Smooth muscle cell (in vitro differentiated cells): ENCODE measurements at regions not wholly inside any gene's neighbourhood (a gene's known extent, or its start where the extent isn't known, plus 50 kb on each side); places are given as distances from the start of the nearest gene placed in this dataset.

Source experiments
- DNase-seq: peaks from one replicate; lab custom pipeline; 2025; ENCODE audit not compliant: unreplicated experiment; lab: John Stamatoyannopoulos, UW
- H2AFZ ChIP-seq: fragments of 200-600 bp; sonication (generic); 2 replicates; pipeline ENCODE4 v1.6.0; 2016; ENCODE audit warnings: antibody characterized with exemption, low read depth, mild to moderate bottlenecking
- H3F3A ChIP-seq: fragments of 200-600 bp; sonication (generic); 2 replicates; pipeline ENCODE4 v1.6.0; 2017; ENCODE audit warnings: antibody characterized with exemption, low read depth
- H3K27ac ChIP-seq: fragments of 200-600 bp; sonication (generic); 2 replicates; pipeline ENCODE4 v1.5.1; 2016; ENCODE audit warnings: low read depth, mild to moderate bottlenecking
- H3K27me3 ChIP-seq: fragments of 200-600 bp; sonication (generic); 2 replicates; pipeline ENCODE4 v1.6.1; 2016; ENCODE audit warnings: low read depth, mild to moderate bottlenecking
- H3K36me3 ChIP-seq: fragments of 200-600 bp; sonication (generic); 2 replicates; pipeline ENCODE4 v1.5.1; 2016; ENCODE audit warnings: low read depth
- H3K4me1 ChIP-seq: fragments of 200-600 bp; sonication (generic); 2 replicates; pipeline ENCODE4 v1.5.1; 2016; ENCODE audit warnings: low read depth
- H3K4me2 ChIP-seq: fragments of 200-600 bp; sonication (generic); 2 replicates; pipeline ENCODE4 v1.6.0; 2016; ENCODE audit warnings: mild to moderate bottlenecking
- H3K4me3 ChIP-seq: fragments of 200-600 bp; sonication (generic); 2 replicates; pipeline ENCODE4 v1.5.1; 2016; ENCODE audit warnings: mild to moderate bottlenecking
- H3K79me2 ChIP-seq: fragments of 200-600 bp; sonication (generic); 2 replicates; pipeline ENCODE4 v1.6.0; 2016; ENCODE audit warnings: low read depth, mild to moderate bottlenecking
- H3K9ac ChIP-seq: fragments of 200-600 bp; sonication (generic); 2 replicates; pipeline ENCODE4 v1.6.0; 2016; ENCODE audit warnings: low read depth
- H3K9me3 ChIP-seq: fragments of 200-600 bp; sonication (generic); replicated peaks from 2 replicates; pipeline ENCODE4 v1.5.1; 2016; ENCODE audit warnings: low read depth
- H4K20me1 ChIP-seq: fragments of 200-600 bp; sonication (generic); 2 replicates; pipeline ENCODE4 v1.6.0; 2016; ENCODE audit warnings: low read depth
- CTCF ChIP-seq: fragments of 200-600 bp; sonication (generic); IDR thresholded peaks from 2 replicates; pipeline ENCODE4 v1.5.1; 2017; ENCODE audit warnings: borderline replicate concordance, mild to moderate bottlenecking, antibody characterized with exemption; ENCODE audit not compliant: insufficient read depth, poor library complexity, severe bottlenecking
- WGBS: methylation state at CpG from one replicate; pipeline ENCODE4 v1.1.7; 2016; ENCODE audit warnings: low lambda C conversion rate; 5-methylcytosine and 5-hydroxymethylcytosine counted together

GRCh38 chr6:3597500-3598064 lies 140.7 kb upstream of the SLC22A23 start:
- H3F3A ChIP-seq: no peaks in the 10 kb centered on the region
- no peak overlapping the region for H3K27ac ChIP-seq
- H3K79me2 ChIP-seq: no peaks in the 10 kb centered on the region
- H3K4me2 ChIP-seq: no peak overlapping the region
- no peaks in the 10 kb centered on the region for H3K27me3 ChIP-seq
- peaks cover 4% of the 10 kb centered on the region for H3K36me3 ChIP-seq
- peaks cover 3% of the 10 kb centered on the region for H3K9me3 ChIP-seq
- no peak for TF ChIP-seq CTCF
- H3K9ac ChIP-seq: no peak overlapping the region
- H2AFZ ChIP-seq: no peak overlapping the region
- no peak for DNase-seq
- no peaks in the 10 kb centered on the region for H4K20me1 ChIP-seq
- WGBS: 89% methylated on average over 4 of the region's 4 CpGs
- H3K4me3 ChIP-seq: no peak overlapping the region
- no peaks in the 10 kb centered on the region for H3K4me1 ChIP-seq

GRCh38 chr6:3596766-3597165 lies 139.9 kb upstream of the SLC22A23 start:
- Histone ChIP-seq H4K20me1 (no peaks in the 10 kb centered on the region), H3K36me3 (peaks cover 4% of the 10 kb centered on the region), H3K4me1 (no peaks in the 10 kb centered on the region), H3F3A (no peaks in the 10 kb centered on the region), H3K79me2 (no peaks in the 10 kb centered on the region), H3K9me3 (peaks cover 3% of the 10 kb centered on the region), H3K4me2 (no peak overlapping the region), H3K27me3 (no peaks in the 10 kb centered on the region), H3K4me3 (no peak overlapping the region), H3K9ac (no peak overlapping the region), H3K27ac (no peak overlapping the region), H2AFZ (no peak overlapping the region)
- TF ChIP-seq CTCF: no peak
- WGBS: 90% methylated on average over 6 of the region's 6 CpGs
- DNase-seq: no peak

GRCh38 chr6:3594201-3594600 lies 137.4 kb upstream of the SLC22A23 start:
- H2AFZ ChIP-seq: no peak overlapping the region
- no peaks in the 10 kb centered on the region for H3K79me2 ChIP-seq
- no peak overlapping the region for H3K27ac ChIP-seq
- H3K9ac ChIP-seq: no peak overlapping the region
- H3K36me3 ChIP-seq: no peaks in the 10 kb centered on the region
- no peak overlapping the region for H3K4me2 ChIP-seq
- H4K20me1 ChIP-seq: no peaks in the 10 kb centered on the region
- no peak for DNase-seq
- 89% methylated on average over 2 of the region's 2 CpGs for whole genome bisulfite sequencing
- no peaks in the 10 kb centered on the region for H3K4me1 ChIP-seq
- no peaks in the 10 kb centered on the region for H3F3A ChIP-seq
- H3K4me3 ChIP-seq: no peak overlapping the region
- H3K9me3 ChIP-seq: no peaks in the 10 kb centered on the region
- no peak for TF ChIP-seq CTCF
- H3K27me3 ChIP-seq: no peaks in the 10 kb centered on the region

- no peaks in the 10 kb centered on the region for H3K9me3 ChIP-seq
- no peaks in the 10 kb centered on the region for H3K4me1 ChIP-seq
- no peak overlapping the region for H3K4me2 ChIP-seq
- TF ChIP-seq CTCF: no peak
- H3K79me2 ChIP-seq: no peaks in the 10 kb centered on the region
- no peak overlapping the region for H3K9ac ChIP-seq
- no peaks in the 10 kb centered on the region for H4K20me1 ChIP-seq
- WGBS: 93% methylated on average over 6 of the region's 6 CpGs
- no peaks in the 10 kb centered on the region for H3K36me3 ChIP-seq
- H2AFZ ChIP-seq: no peak overlapping the region
- DNase-seq: no peak
- H3K27me3 ChIP-seq: no peaks in the 10 kb centered on the region
- H3K4me3 ChIP-seq: no peak overlapping the region
- no peaks in the 10 kb centered on the region for H3F3A ChIP-seq
- peak overlapping the region; percentile 24 for H3K27ac ChIP-seq
These were observed 136.3 kb upstream of the SLC22A23 start for GRCh38 chr6:3593161-3593560.
